Transverse colon (tissue), 4 donors: ENCODE measurements at regions not wholly inside any gene's neighbourhood (a gene's known extent, or its start where the extent isn't known, plus 50 kb on each side); places are given as distances from the start of the nearest gene placed in this dataset.

ENCODE experiments used
- EP300 ChIP-seq: sonication (generic); formaldehyde crosslinking; IDR thresholded peaks from one replicate; pipeline ENCODE4 v1.6.1; 2017; ENCODE audit warnings: antibody characterized with exemption, low read depth
- POLR2A ChIP-seq: fragments of 450-650 bp; IDR thresholded peaks from one replicate; pipeline ENCODE4 v1.6.1; 2016; ENCODE audit warnings: antibody characterized with exemption, mild to moderate bottlenecking, moderate library complexity
- POLR2AphosphoS5 ChIP-seq, 3 donors: sonication (generic); formaldehyde crosslinking; IDR thresholded peaks; one replicate each; pipeline ENCODE4 v1.6.1; 2016; ENCODE audit warnings: antibody characterized with exemption in 3 of 3
- TF ChIP-seq, protein P1 (sequence below), 5 experiments: fragments of 200-600 bp in 3 of 5; fragments of 450-650 bp in 2 of 5; sonication (generic) in 3 of 5; IDR thresholded peaks; 1 replicate in 2 of 5; 2 replicates in 3 of 5; pipeline ENCODE4 v1.5.1; 2016 to 2017; ENCODE audit warnings: antibody characterized with exemption in 5 of 5, inconsistent platforms in 3 of 5, mild to moderate bottlenecking in 2 of 5, moderate library complexity in 1 of 5

DNA sequence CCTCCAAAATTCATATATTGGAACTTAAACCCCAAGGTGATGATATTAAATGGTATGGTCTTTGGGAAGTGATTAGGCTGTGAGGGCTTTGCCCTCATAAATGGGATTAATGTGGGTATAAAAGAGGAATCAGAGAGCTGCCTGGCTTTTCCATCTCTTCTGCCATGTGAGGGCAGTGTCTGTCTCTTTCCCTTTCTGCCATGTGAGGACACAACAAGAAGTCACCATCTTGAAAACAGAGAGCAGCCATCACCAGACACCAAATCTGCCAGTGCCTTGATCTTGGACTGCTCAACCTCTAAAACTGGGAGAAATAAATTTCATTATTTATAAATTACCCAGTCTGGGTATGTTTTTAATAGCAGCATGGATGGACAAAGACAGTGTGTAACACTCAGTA is 263.0 kb downstream of the PAX1 start:
- TF ChIP-seq, protein P1, sequence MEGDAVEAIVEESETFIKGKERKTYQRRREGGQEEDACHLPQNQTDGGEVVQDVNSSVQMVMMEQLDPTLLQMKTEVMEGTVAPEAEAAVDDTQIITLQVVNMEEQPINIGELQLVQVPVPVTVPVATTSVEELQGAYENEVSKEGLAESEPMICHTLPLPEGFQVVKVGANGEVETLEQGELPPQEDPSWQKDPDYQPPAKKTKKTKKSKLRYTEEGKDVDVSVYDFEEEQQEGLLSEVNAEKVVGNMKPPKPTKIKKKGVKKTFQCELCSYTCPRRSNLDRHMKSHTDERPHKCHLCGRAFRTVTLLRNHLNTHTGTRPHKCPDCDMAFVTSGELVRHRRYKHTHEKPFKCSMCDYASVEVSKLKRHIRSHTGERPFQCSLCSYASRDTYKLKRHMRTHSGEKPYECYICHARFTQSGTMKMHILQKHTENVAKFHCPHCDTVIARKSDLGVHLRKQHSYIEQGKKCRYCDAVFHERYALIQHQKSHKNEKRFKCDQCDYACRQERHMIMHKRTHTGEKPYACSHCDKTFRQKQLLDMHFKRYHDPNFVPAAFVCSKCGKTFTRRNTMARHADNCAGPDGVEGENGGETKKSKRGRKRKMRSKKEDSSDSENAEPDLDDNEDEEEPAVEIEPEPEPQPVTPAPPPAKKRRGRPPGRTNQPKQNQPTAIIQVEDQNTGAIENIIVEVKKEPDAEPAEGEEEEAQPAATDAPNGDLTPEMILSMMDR (IDR thresholded peaks at IDR 0.05) = no peak
- no peak for TF ChIP-seq POLR2A
- TF ChIP-seq POLR2AphosphoS5 (IDR thresholded peaks at IDR 0.05) = no peak
- no peak for TF ChIP-seq EP300
